ENCODE measurements at regions not wholly inside any gene's neighbourhood (a gene's known extent, or its start where the extent isn't known, plus 50 kb on each side); places are given as distances from the start of the nearest gene placed in this dataset.

- TF ChIP-seq TEAD4 (IDR thresholded peaks at IDR 0.05; ENCODE audit: low read depth, low read length) (no peak), RBBP5 (IDR thresholded peaks at IDR 0.05; ENCODE audit: borderline replicate concordance, low read depth, low read length) (0 out of 2 replicates have a peak, but pooled peaks have one; percentile 8), MAX (IDR thresholded peaks at IDR 0.05) (no peak), YY1 (IDR thresholded peaks at IDR 0.05; ENCODE audit: low read depth, low read length) (no peak), SAP30 (IDR thresholded peaks at IDR 0.05; ENCODE audit: insufficient read depth, insufficient replicate concordance, low read length) (no peak)
These were observed 297.7 kb downstream of the PARP8 start (continued) for GRCh38 chr5:50963971-50964745.

Data from H1 (cell line).